ENCODE measurements at regions not wholly inside any gene's neighbourhood (a gene's known extent, or its start where the extent isn't known, plus 50 kb on each side); places are given as distances from the start of the nearest gene placed in this dataset.

DNA sequence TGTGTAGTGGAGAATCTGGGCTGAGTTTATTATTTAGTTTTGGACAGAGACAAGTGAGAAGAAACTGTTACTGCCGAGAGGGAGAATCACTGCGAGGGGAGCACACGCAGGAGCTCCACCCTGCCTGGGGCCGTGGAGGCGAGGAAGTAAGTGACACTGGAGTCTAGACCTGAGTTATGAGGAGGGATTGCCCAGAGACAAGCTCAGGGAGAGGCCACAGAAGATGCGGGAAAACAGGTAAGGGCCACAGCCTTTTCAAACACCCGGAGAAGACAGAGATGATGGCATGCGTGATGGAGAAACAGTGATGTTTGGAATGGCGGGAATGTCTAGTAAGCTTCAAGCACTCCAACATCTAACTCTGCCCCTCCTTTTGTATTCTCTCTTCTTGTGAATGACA, 84.1 kb downstream of the TNFSF11 start:
- no peak for DNase-seq

- DNase-seq = peak; percentile 49
Measured at GRCh38 chr13:42660333-42660965, 86.5 kb downstream of the TNFSF11 start.

DNA sequence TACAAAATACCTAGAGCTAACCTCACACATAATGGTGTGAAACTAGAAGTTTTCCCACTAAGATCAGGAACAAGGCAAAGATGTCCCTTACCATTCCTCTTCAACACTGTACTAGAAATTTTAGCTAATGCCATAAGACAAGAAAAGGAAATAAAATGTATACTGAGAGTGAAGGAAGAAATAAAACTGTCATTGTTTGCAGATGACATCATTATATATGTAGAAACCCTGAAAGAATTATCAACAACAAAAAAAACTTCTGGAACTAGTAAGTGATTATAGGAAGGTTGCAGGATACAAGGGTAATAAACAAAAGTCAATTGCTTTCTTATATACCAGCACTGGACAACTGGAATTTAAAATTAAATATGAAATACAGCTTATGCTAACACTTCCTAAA, 93.7 kb downstream of the TNFSF11 start:
- DNase-seq = no peak

DNA sequence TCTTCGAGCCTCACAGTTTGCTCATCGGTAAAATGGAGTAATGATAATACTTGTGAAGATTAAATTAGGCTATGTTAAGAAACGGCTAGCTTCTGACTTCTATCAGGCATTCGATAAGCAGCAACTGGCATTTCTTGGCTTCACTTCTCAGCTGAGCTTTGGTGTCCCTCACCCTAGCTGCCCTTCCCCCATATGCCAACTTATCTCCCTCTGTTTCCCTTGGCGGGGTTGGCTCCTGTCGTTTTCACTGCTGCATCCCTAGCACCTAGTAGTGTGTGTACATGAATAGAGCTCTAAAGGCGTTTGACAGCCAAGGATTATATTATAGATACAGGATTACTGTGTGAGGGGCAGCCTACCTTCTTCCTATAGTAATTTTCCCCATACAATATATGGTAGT, 97.5 kb downstream of the TNFSF11 start:
- DNase-seq = no peak

DNA sequence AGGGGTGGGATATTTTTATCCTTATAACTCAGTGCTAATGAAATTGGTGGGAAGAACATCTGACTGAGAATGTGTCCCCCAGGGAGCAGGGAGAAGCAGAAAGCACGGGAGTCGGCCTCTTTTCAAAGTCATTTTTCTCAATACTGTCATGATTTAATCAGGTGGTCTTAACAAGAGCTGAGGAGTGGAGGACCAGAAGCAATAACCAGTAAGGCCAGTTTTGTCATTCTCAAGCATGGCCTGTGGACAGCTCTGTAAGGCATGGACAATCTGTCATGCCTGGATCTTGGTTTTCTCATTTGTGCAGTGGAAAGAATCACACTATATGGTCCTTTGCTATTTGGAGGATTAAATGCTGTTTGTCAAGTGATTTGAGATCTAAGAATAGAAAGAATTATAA, 99.7 kb downstream of the TNFSF11 start:
- no peak for DNase-seq

DNA sequence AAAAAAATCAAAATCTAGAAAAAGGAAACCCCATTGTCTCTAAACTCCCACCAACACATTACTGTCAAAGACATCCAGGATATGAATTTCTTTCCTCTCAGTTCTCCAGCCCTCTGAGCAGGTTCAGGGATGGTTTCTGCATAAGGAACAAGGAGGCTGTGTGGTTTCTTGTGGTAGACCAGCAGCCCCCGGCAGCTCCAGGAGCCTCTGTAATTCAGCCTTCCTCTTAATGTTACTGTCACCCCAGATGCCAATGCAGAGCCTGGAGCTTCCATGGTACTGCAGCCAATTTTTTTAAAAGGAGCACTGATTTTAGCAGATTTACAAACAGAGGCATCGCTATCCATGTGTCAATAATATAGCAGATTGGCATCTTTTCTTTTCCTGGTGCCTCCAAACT, 100.6 kb upstream of the FAM216B start:
- DNase-seq = peak; percentile 40

- DNase-seq = peak; percentile 78
Measured at GRCh38 chr13:42681326-42682100, 99.9 kb upstream of the FAM216B start.

DNA sequence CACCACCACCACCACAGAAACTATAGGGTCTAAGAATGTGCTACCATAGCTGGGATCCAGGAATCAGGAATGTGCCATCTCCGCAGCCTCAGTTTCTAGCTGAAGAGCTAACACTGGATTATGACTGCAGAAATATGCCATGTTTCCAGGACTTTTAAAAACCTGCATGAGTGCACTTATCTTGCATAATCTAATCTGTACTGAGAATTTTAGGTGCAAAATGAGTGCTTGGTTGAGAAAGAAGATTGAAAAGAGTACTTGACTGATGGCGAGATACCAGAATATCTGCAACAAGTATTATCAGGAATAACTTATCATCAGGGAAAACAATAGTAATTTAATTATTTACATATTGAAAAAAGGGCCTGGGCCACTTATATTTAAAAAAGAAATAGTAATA, 97.2 kb upstream of the FAM216B start:
- no peak for DNase-seq

- DNase-seq = no peak
Measured at GRCh38 chr13:42685751-42686150, 95.6 kb upstream of the FAM216B start.

DNA sequence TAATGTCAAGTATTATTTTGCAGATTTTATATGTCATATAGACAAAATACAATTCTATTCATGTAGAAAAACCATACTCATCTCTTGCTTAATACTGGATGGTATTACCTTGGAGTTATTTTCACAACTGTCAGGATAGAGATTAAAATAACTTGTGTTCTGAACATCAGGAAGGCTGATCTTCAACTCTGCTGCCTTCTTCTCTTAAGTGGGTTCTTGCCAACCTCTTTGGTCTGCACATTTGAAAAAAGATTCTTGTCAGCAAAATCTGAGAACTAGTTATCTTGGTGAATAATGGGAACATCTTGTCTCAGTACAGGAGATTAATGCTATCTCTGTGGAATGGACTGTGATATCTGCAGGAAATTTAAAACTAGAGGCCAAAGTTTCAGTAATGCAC, 95.2 kb upstream of the FAM216B start:
- no peak for DNase-seq

DNA sequence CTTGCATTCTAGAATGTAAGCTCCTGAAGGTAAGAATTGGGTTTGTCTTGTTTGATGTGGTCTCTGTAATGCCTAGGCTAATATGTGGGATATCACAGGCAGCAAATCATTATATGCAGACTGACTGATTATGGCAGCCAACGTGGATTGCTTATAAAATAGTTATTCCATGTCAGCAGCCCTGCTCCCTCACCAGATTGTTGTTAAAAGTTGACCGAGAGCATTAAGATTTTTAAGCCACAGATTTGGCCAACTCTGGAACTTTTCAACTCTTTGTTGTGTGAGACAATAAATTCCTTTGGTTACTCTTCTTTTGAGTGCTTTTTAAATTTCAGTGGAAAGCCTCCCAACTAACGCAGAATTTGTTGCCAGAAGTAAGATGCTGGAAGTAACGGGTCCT, 92.6 kb upstream of the FAM216B start:
- DNase-seq = no peak

DNA sequence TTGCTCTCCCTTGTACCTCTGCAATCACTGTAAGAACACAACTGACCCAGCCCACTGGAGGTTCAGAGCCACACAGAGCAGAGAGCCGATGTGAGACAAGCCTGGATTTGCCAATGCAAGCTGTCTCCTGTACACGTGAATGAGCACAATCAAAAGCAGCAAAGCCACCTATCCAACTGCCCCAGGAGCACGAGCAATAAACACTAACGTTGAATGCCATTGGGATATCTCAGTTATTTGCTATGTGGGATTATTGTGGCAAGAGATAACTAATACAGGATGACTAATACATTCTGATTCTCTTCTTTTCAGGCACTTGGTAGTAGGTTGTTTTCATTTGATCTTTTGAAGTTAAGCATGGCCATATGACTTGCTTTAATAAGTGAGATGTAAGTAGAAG, 85.2 kb upstream of the FAM216B start:
- DNase-seq = peak; percentile 83

DNA sequence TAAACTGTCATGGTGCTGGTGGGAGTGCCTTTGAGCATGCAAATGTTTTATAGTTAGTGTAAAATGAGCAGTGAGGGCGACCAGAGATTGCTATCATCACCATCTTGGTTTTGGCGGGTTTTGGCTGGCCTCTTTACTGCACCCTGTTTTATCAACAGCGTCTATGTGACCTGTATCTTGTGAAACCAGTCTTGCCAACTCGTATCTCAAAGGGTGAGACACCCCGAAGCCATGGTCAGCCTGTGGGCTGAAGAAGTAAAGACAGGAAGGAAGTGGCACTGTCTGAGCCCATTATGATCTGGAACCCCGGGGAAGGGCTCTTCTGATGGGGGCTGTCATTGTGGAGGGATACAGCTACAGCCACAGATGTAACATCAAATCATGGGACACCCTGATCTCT, 81.5 kb upstream of the FAM216B start:
- DNase-seq = no peak

DNA sequence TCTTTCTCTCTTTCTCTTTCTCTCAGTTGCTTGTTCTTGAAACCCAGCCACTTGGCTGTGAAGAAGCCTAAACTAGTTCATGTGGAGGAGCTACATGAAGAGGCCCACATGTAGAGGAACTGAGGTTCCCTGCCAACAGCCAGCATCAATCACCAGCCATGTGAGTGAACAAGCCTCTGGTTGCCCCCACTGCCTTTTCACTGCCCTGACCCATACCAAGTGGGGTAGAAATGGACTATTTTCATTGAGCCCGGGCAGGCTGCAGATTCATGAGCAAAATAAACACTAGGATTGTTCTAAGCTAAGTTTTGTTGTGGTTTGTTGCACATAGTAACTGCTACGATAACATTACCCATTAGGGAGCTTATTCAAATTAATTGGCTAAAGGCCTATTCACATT, 78.7 kb upstream of the FAM216B start:
- DNase-seq = no peak

DNA sequence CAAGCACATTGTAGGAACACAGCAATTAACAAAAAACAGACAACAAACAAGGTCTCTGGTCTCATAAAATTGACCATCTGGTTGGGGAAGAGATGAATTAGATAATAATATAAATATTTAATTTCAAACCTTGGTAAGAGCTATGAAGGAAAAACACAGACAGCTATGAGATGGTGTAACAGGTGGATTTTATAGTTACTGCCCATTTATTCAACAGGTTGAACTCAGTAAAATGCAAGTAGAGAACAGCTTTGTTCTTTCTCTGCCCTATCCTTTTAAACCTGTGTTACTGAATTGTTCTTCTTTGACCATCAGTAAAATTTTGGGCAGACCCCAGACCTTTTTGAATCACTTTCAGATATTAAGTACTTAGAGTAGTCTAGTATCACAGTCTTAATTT, 77.6 kb upstream of the FAM216B start:
- DNase-seq = no peak

- DNase-seq = no peak
Measured at GRCh38 chr13:42706286-42706685, 75.1 kb upstream of the FAM216B start.

DNA sequence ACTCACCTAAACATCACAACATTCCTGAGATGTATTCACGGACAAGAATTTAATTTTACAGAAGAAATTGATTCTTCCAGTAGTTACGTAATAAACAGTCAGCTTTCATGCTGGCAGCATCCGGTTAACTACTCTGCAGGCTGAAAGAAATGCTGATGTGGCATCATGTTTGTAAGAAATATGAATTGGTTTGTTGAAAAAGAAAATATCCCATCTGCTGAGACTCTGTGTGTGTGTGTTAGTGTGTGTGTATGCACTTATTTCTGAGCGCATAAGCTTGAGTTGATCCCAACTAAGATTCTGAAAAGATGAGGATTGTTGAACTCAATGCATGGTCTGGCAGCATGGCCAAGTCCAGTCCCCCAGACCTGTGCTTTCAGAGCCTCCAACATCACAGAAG, 74.3 kb upstream of the FAM216B start:
- DNase-seq = no peak

GRCh38 chr13:42707586-42707985, 73.8 kb upstream of the FAM216B start:
- no peak for DNase-seq

GRCh38 chr13:42708391-42708790, 73.0 kb upstream of the FAM216B start:
- DNase-seq = no peak

- DNase-seq = no peak
Measured at GRCh38 chr13:42709276-42709675, 72.1 kb upstream of the FAM216B start.

- no peak for DNase-seq
Measured at GRCh38 chr13:42715909-42716308, 65.5 kb upstream of the FAM216B start.

DNA sequence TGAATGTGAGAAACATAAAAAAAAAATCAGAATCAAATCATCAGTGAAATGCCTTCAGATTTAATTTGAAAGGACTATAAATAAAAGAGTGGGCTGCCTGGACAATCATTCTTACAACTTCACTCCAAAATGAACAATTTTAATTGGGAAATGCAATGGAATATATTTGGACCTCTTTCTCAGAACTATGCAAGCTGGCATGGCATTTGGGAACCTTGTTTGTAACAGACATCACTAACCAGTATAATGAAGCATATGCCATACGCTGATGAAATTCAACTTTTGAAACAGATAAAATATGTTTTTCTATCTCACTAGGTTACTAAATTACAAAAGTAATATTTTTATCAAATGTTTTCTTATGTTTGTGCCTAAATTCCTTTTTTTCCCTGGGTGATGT, 64.2 kb upstream of the FAM216B start:
- no peak for DNase-seq

DNA sequence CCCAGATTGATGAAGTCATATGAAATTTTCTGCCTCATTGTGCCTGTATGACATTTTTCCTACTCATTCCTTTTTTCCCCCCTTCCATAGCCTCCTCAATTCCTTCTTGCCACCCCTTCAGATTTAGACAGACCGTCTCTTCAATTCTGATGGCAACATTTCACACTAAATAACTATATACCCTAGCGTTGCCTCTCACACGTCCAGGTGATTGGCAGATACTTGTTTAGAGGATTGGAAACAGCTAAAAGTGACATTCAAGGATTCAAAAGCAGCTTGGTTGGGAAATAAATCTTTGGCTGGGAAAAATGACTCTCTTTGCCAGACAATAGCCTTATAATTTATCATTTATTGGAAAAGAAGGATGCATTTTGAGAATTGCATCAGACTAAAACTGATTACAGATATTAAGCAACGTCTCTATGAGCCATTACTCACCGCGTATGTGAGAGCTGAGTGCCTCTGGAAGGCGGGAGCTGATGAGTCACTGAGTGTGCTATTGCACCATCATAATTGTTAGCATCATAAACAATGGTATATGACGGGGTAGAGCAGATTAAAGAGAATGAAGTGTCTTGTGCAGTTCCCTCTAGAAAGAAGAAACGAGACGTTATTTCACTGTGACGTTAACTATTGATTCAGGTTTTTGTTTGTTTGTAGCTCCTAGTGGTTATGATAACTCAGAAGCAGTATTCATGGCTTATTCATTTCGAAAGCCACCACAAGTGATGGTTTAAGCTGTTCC, 61.1 kb upstream of the FAM216B start:
- DNase-seq = no peak

GRCh38 chr13:42720858-42721219, 60.5 kb upstream of the FAM216B start:
- no peak for DNase-seq

Data from NCI-H2171 treated with DMSO at 0.1 percent for 48 hours (cell line).